GM23338 (cell line): ENCODE measurements at regions not wholly inside any gene's neighbourhood (a gene's known extent, or its start where the extent isn't known, plus 50 kb on each side); places are given as distances from the start of the nearest gene placed in this dataset.

ENCODE experiments used
- ATAC-seq: fragments of 200-7000 bp; cut with Tn5 transposase; 3 replicates; pipeline ENCODE4 v1.9.1; 2020
- DNase-seq: peaks from one replicate; pipeline ENCODE4 v3.0.0-alpha.2; 2015; ENCODE audit warnings: low spot score
- H2AFZ ChIP-seq: fragments of 200-600 bp; sonication (generic); 2 replicates; pipeline ENCODE4 v1.8.0; 2016; ENCODE audit warnings: antibody characterized with exemption, mild to moderate bottlenecking, moderate library complexity
- H3F3A ChIP-seq: fragments of 200-600 bp; sonication (generic); replicated peaks from 2 replicates; pipeline ENCODE4 v1.8.0; 2017; ENCODE audit warnings: antibody characterized with exemption, mixed run types, low read depth
- H3K27ac ChIP-seq: fragments of 200-600 bp; sonication (generic); 2 replicates; pipeline ENCODE4 v1.6.1; 2016; ENCODE audit warnings: low read depth
- H3K27me3 ChIP-seq: fragments of 200-600 bp; sonication (generic); 2 replicates; pipeline ENCODE4 v1.8.0; 2016; ENCODE audit warnings: mild to moderate bottlenecking, mixed run types, moderate library complexity; ENCODE audit not compliant: insufficient read depth
- H3K36me3 ChIP-seq: fragments of 200-600 bp; sonication (generic); 2 replicates; pipeline ENCODE4 v1.8.0; 2016; ENCODE audit warnings: mild to moderate bottlenecking; ENCODE audit not compliant: insufficient read depth
- H3K4me1 ChIP-seq: fragments of 200-600 bp; sonication (generic); 2 replicates; pipeline ENCODE4 v1.8.0; 2016; ENCODE audit warnings: mild to moderate bottlenecking, moderate library complexity; ENCODE audit not compliant: insufficient read depth
- H3K4me2 ChIP-seq: fragments of 200-600 bp; sonication (generic); 2 replicates; pipeline ENCODE4 v1.7.1; 2017; ENCODE audit warnings: mixed run types
- H3K4me3 ChIP-seq: fragments of 200-600 bp; sonication (generic); 2 replicates; pipeline ENCODE4 v1.6.1; 2016; ENCODE audit warnings: mixed run types
- H3K79me2 ChIP-seq: fragments of 200-600 bp; sonication (generic); replicated peaks from 2 replicates; pipeline ENCODE4 v1.8.0; 2017; ENCODE audit warnings: mild to moderate bottlenecking; ENCODE audit not compliant: insufficient read depth
- H3K9me2 ChIP-seq: fragments of 200-600 bp; sonication (generic); 2 replicates; pipeline ENCODE4 v1.8.0; 2017; ENCODE audit not compliant: insufficient read depth
- H4K20me1 ChIP-seq: fragments of 200-600 bp; sonication (generic); replicated peaks from 2 replicates; pipeline ENCODE4 v1.8.0; 2017; ENCODE audit warnings: mild to moderate bottlenecking; ENCODE audit not compliant: insufficient read depth
- H3K27ac Mint-ChIP-seq: 2 replicates; pipeline ENCODE4 v1.8.0; 2020; ENCODE audit warnings: inconsistent platforms, mild to moderate bottlenecking, moderate library complexity, mixed read lengths
- H3K27me3 Mint-ChIP-seq: 3 replicates; pipeline ENCODE4 v1.8.0; 2022; ENCODE audit warnings: low read depth, mild to moderate bottlenecking, moderate library complexity, mixed read lengths, inconsistent platforms; ENCODE audit not compliant: insufficient read depth, poor library complexity
- H3K36me3 Mint-ChIP-seq: 3 replicates; pipeline ENCODE4 v1.8.0; 2021; ENCODE audit warnings: low read depth, mild to moderate bottlenecking, inconsistent platforms, moderate library complexity, mixed read lengths
- H3K4me1 Mint-ChIP-seq: 3 replicates; pipeline ENCODE4 v1.8.0; 2020; ENCODE audit warnings: mild to moderate bottlenecking, inconsistent platforms, mixed read lengths
- H3K4me3 Mint-ChIP-seq: 3 replicates; pipeline ENCODE4 v1.8.0; 2021; ENCODE audit warnings: moderate library complexity, mild to moderate bottlenecking, inconsistent platforms, mixed read lengths
- H3K9me3 Mint-ChIP-seq: 3 replicates; pipeline ENCODE4 v1.8.0; 2020; ENCODE audit warnings: moderate library complexity, mild to moderate bottlenecking, inconsistent platforms, mixed read lengths
- NANOG ChIP-seq: IDR thresholded peaks from 2 replicates; pipeline ENCODE4 v1.6.1; 2016; ENCODE audit warnings: antibody characterized with exemption, borderline replicate concordance
- POLR2AphosphoS5 ChIP-seq: IDR thresholded peaks from 2 replicates; pipeline ENCODE4 v1.6.1; 2016; ENCODE audit warnings: antibody characterized with exemption, low read depth
- ZNF114 ChIP-seq: fragments of 250-450 bp; sonication (Bioruptor Pico); IDR thresholded peaks from 2 replicates; pipeline ENCODE4 v1.5.0; 2020; ENCODE audit warnings: mild to moderate bottlenecking, moderate library complexity
- ZNF331 ChIP-seq: fragments of 250-450 bp; sonication (Bioruptor Pico); IDR thresholded peaks from 2 replicates; pipeline ENCODE4 v1.5.0; 2020; ENCODE audit warnings: low read depth, mild to moderate bottlenecking, moderate library complexity
- TF ChIP-seq, protein P1 (sequence below): fragments of 250-450 bp; sonication (Bioruptor Pico); IDR thresholded peaks from 2 replicates; pipeline ENCODE4 v1.5.0; 2020; ENCODE audit warnings: mild to moderate bottlenecking, moderate library complexity
- TF ChIP-seq, protein P2 (sequence below): IDR thresholded peaks from 2 replicates; pipeline ENCODE4 v1.6.1; 2016; ENCODE audit warnings: antibody characterized with exemption
- TF ChIP-seq, protein P3 (sequence below): IDR thresholded peaks from one replicate; pipeline ENCODE4 v1.6.1; 2018; ENCODE audit warnings: antibody characterized with exemption; ENCODE audit not compliant: unreplicated experiment

DNA sequence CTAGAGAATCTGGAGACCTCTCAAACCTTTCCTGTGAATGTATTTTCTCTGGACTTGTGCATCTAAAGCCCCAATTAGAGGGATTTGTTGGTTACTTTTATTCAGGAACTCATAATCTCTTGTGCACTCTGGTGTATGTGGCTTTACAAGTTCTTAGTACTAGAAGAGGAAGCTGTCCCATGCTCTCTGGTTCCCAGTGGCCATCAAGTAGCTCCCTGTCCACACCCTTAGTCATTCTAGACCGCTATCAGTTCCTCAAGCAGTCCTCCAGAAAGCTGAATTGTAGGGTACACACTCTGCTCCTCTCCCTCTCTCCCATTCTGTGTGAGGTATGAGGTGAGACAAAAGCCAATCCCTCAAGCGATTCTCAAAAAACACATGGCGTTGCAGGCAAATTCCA lies 470.3 kb downstream of the PTPRC start (continued):
- TF ChIP-seq, protein P1, sequence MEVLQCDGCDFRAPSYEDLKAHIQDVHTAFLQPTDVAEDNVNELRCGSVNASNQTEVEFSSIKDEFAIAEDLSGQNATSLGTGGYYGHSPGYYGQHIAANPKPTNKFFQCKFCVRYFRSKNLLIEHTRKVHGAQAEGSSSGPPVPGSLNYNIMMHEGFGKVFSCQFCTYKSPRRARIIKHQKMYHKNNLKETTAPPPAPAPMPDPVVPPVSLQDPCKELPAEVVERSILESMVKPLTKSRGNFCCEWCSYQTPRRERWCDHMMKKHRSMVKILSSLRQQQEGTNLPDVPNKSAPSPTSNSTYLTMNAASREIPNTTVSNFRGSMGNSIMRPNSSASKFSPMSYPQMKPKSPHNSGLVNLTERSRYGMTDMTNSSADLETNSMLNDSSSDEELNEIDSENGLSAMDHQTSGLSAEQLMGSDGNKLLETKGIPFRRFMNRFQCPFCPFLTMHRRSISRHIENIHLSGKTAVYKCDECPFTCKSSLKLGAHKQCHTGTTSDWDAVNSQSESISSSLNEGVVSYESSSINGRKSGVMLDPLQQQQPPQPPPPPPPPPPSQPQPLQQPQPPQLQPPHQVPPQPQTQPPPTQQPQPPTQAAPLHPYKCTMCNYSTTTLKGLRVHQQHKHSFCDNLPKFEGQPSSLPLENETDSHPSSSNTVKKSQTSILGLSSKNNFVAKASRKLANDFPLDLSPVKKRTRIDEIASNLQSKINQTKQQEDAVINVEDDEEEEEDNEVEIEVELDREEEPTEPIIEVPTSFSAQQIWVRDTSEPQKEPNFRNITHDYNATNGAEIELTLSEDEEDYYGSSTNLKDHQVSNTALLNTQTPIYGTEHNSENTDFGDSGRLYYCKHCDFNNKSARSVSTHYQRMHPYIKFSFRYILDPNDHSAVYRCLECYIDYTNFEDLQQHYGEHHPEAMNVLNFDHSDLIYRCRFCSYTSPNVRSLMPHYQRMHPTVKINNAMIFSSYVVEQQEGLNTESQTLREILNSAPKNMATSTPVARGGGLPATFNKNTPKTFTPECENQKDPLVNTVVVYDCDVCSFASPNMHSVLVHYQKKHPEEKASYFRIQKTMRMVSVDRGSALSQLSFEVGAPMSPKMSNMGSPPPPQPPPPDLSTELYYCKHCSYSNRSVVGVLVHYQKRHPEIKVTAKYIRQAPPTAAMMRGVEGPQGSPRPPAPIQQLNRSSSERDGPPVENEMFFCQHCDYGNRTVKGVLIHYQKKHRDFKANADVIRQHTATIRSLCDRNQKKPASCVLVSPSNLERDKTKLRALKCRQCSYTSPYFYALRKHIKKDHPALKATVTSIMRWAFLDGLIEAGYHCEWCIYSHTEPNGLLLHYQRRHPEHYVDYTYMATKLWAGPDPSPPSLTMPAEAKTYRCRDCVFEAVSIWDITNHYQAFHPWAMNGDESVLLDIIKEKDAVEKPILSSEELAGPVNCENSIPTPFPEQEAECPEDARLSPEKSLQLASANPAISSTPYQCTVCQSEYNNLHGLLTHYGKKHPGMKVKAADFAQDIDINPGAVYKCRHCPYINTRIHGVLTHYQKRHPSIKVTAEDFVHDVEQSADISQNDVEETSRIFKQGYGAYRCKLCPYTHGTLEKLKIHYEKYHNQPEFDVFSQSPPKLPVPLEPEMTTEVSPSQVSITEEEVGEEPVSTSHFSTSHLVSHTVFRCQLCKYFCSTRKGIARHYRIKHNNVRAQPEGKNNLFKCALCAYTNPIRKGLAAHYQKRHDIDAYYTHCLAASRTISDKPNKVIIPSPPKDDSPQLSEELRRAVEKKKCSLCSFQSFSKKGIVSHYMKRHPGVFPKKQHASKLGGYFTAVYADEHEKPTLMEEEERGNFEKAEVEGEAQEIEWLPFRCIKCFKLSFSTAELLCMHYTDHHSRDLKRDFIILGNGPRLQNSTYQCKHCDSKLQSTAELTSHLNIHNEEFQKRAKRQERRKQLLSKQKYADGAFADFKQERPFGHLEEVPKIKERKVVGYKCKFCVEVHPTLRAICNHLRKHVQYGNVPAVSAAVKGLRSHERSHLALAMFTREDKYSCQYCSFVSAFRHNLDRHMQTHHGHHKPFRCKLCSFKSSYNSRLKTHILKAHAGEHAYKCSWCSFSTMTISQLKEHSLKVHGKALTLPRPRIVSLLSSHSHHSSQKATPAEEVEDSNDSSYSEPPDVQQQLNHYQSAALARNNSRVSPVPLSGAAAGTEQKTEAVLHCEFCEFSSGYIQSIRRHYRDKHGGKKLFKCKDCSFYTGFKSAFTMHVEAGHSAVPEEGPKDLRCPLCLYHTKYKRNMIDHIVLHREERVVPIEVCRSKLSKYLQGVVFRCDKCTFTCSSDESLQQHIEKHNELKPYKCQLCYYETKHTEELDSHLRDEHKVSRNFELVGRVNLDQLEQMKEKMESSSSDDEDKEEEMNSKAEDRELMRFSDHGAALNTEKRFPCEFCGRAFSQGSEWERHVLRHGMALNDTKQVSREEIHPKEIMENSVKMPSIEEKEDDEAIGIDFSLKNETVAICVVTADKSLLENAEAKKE, result no peak

DNA sequence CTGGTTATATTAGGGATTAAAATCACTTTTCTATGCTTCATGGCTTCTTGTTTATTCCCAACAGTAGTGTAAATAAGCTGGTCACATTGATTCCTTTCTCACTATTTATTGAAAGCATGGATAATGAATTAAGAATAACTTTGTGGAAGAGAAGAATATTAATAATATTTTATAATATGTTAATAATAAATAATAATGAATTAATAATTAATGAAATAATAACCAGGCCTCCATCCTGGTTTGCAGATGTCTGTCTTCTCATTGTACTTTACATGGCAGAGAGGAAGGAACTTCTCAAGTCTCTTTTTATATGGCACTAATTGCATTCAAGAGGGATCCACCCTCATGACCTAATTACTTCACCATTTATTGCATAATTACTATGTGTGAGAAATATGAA lies 473.5 kb downstream of the PTPRC start:
- Mint-ChIP-seq H3K4me1 (peaks cover 11% of the 10 kb centered on the region), H3K9me3 (no peaks in the 10 kb centered on the region; the same call in 2 of the 3 replicates), H3K27ac (no peak overlapping the region), H3K4me3 (no peak overlapping the region), H3K27me3 (no peaks in the 10 kb centered on the region), H3K36me3 (no peaks in the 10 kb centered on the region)
- Histone ChIP-seq H3K27me3 (no peaks in the 10 kb centered on the region), H2AFZ (no peak overlapping the region), H3K79me2 (no peaks in the 10 kb centered on the region), H3K9me2 (peaks cover 5% of the 10 kb centered on the region; the same call in 1 of the 2 replicates), H4K20me1 (no peaks in the 10 kb centered on the region), H3K36me3 (no peaks in the 10 kb centered on the region), H3K4me3 (no peak overlapping the region), H3K27ac (no peak overlapping the region), H3K4me2 (no peak overlapping the region), H3K4me1 (peaks cover 9% of the 10 kb centered on the region; the same call in 1 of the 2 replicates), H3F3A (no peaks in the 10 kb centered on the region)
- ATAC-seq (no peak), DNase-seq (no peak)
- TF ChIP-seq, protein P2, sequence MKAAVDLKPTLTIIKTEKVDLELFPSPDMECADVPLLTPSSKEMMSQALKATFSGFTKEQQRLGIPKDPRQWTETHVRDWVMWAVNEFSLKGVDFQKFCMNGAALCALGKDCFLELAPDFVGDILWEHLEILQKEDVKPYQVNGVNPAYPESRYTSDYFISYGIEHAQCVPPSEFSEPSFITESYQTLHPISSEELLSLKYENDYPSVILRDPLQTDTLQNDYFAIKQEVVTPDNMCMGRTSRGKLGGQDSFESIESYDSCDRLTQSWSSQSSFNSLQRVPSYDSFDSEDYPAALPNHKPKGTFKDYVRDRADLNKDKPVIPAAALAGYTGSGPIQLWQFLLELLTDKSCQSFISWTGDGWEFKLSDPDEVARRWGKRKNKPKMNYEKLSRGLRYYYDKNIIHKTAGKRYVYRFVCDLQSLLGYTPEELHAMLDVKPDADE, result no peak
- TF ChIP-seq POLR2AphosphoS5 (no peak), NANOG (no peak), ZNF331 (CRISPR knock-in tag) (no peak), ZNF114 (CRISPR knock-in tag) (no peak)
- TF ChIP-seq, protein P3, sequence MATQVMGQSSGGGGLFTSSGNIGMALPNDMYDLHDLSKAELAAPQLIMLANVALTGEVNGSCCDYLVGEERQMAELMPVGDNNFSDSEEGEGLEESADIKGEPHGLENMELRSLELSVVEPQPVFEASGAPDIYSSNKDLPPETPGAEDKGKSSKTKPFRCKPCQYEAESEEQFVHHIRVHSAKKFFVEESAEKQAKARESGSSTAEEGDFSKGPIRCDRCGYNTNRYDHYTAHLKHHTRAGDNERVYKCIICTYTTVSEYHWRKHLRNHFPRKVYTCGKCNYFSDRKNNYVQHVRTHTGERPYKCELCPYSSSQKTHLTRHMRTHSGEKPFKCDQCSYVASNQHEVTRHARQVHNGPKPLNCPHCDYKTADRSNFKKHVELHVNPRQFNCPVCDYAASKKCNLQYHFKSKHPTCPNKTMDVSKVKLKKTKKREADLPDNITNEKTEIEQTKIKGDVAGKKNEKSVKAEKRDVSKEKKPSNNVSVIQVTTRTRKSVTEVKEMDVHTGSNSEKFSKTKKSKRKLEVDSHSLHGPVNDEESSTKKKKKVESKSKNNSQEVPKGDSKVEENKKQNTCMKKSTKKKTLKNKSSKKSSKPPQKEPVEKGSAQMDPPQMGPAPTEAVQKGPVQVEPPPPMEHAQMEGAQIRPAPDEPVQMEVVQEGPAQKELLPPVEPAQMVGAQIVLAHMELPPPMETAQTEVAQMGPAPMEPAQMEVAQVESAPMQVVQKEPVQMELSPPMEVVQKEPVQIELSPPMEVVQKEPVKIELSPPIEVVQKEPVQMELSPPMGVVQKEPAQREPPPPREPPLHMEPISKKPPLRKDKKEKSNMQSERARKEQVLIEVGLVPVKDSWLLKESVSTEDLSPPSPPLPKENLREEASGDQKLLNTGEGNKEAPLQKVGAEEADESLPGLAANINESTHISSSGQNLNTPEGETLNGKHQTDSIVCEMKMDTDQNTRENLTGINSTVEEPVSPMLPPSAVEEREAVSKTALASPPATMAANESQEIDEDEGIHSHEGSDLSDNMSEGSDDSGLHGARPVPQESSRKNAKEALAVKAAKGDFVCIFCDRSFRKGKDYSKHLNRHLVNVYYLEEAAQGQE, result no peak
